K562 (cell line): ENCODE measurements at regions not wholly inside any gene's neighbourhood (a gene's known extent, or its start where the extent isn't known, plus 50 kb on each side); places are given as distances from the start of the nearest gene placed in this dataset.

ENCODE experiments used
- ATAC-seq: fragments of 200-7000 bp; cut with Tn5 transposase; 3 replicates; pipeline ENCODE4 v1.9.1; 2020; ENCODE audit warnings: moderate library complexity
- BruUV-seq: library from RNA; stranded (reverse); fragments of 400-500 nt; replicated peaks from 2 replicates; lab custom pipeline; 2021; lab: Mats Ljungman, UMichigan
- CTCF ChIA-PET: fragments of 300-600 bp; formaldehyde crosslinking; extraction: SDS; loops from one replicate; lab custom pipeline; 2021; ENCODE audit warnings: low intra/inter-chr PET ratio; lab: Yijun Ruan, JAX
- POLR2A ChIA-PET: fragments of 300-600, 350-650 bp; sonication (Branson Sonifier 250); formaldehyde crosslinking; extraction: SDS; loops from one replicate; lab custom pipeline; 2021; ENCODE audit warnings: antibody characterized with exemption, inconsistent platforms; lab: Yijun Ruan, JAX
- DNase-seq, 4 experiments: peaks; one replicate each; pipeline versions ENCODE4 v3.0.0 to v3.0.0-alpha.2; 2011 to 2018; ENCODE audit warnings: low spot score in 3 of 4, mixed read lengths in 3 of 4; ENCODE audit errors: extremely low read depth in 1 of 4
- FAIRE-seq: peaks from 2 replicates; lab custom pipeline; 2011; peaks lifted over from hg19 to GRCh38; lab: Jason Lieb, UNC
- H2AFZ ChIP-seq: 2 replicates; pipeline ENCODE4 v1.6.0; 2011; ENCODE audit warnings: low read depth, low read length, control low read depth, inconsistent platforms
- H3K27ac ChIP-seq: fragments of 200-600 bp; 3 replicates; pipeline ENCODE4 v1.8.0; 2011; ENCODE audit warnings: low read depth, mild to moderate bottlenecking, control low read depth, inconsistent platforms, low read length, moderate library complexity, mixed read lengths; ENCODE audit errors: extremely low read depth
- H3K27me3 ChIP-seq, 2 experiments: fragments of 300-600 bp in 1 of 2; 2 replicates in 1 of 2; 3 replicates in 1 of 2; pipeline versions ENCODE4 v1.6.0 to v1.8.0; 2011; ENCODE audit warnings: inconsistent platforms in 2 of 2, low read length in 2 of 2, mild to moderate bottlenecking in 1 of 2, mixed read lengths in 1 of 2, moderate library complexity in 1 of 2; ENCODE audit not compliant: control insufficient read depth in 2 of 2, insufficient read depth in 2 of 2
- H3K36me3 ChIP-seq: fragments of 300-600 bp; 3 replicates; pipeline ENCODE4 v1.8.0; 2011; ENCODE audit warnings: mild to moderate bottlenecking, low read length, inconsistent platforms; ENCODE audit not compliant: control insufficient read depth, insufficient read depth
- H3K4me1 ChIP-seq, 2 experiments: fragments of 200-600 bp in 1 of 2; replicated peaks in 1 of 2; 2 replicates in 1 of 2; 3 replicates in 1 of 2; pipeline versions ENCODE4 v1.5.1 to v1.8.0; 2011; ENCODE audit warnings: inconsistent platforms in 2 of 2, low read length in 2 of 2, mild to moderate bottlenecking in 1 of 2, mixed read lengths in 1 of 2, moderate library complexity in 1 of 2; ENCODE audit not compliant: control insufficient read depth in 2 of 2, insufficient read depth in 2 of 2
- H3K4me2 ChIP-seq: 2 replicates; pipeline ENCODE4 v1.6.1; 2011; ENCODE audit warnings: low read length, control low read depth, inconsistent platforms, mixed read lengths; ENCODE audit not compliant: insufficient read depth
- H3K4me3 ChIP-seq: fragments of 200-600 bp; sonication (generic), shearing (Covaris generic); 2 replicates; pipeline ENCODE4 v1.5.1; 2016; ENCODE audit warnings: control low read depth, inconsistent platforms
- H3K79me2 ChIP-seq: fragments of 200-600 bp; 3 replicates; pipeline ENCODE4 v1.8.0; 2011; ENCODE audit warnings: low read length, inconsistent platforms; ENCODE audit not compliant: control insufficient read depth, insufficient read depth
- H3K9ac ChIP-seq, 2 experiments: 2 replicates each; pipeline versions ENCODE4 v1.6.0 to v1.6.1; 2011; ENCODE audit warnings: low read depth in 2 of 2, low read length in 2 of 2, control low read depth in 1 of 2, inconsistent platforms in 1 of 2, mild to moderate bottlenecking in 1 of 2, mixed read lengths in 1 of 2; ENCODE audit not compliant: insufficient read depth in 1 of 2
- H3K9me1 ChIP-seq: one replicate; pipeline ENCODE4 v1.6.0; 2011; ENCODE audit warnings: inconsistent platforms, mild to moderate bottlenecking, low read length, moderate library complexity; ENCODE audit not compliant: control insufficient read depth, insufficient read depth
- H3K9me3 ChIP-seq: replicated peaks from 2 replicates; pipeline ENCODE4 v1.5.1; 2011; ENCODE audit warnings: low read depth, low read length, inconsistent platforms; ENCODE audit not compliant: control insufficient read depth, insufficient read depth
- H4K20me1 ChIP-seq: replicated peaks from 2 replicates; pipeline ENCODE4 v1.6.1; 2011; ENCODE audit warnings: low read length, inconsistent platforms, mixed read lengths; ENCODE audit not compliant: control insufficient read depth, insufficient read depth
- CBX8 ChIP-seq: fragments of 200-600 bp; sonication (generic); IDR thresholded peaks from 2 replicates; pipeline ENCODE4 v1.6.1; 2012; ENCODE audit warnings: borderline replicate concordance, mixed run types, low read depth, mild to moderate bottlenecking, moderate library complexity, mixed read lengths, low read length, control low read depth, inconsistent platforms; ENCODE audit not compliant: poor library complexity, severe bottlenecking; ENCODE audit errors: extremely low read depth
- CEBPB ChIP-seq: fragments of 450-650 bp; IDR thresholded peaks from 2 replicates; pipeline ENCODE4 v1.6.1; 2016; ENCODE audit warnings: missing genetic modification characterization, missing compliant biosample characterization
- CEBPG ChIP-seq, 3 experiments: fragments of 200-800 bp in 1 of 3; sonication (Bioruptor generic) in 1 of 3; sonication (generic) in 1 of 3; formaldehyde crosslinking in 1 of 3; IDR thresholded peaks in 2 of 3; conservative IDR thresholded peaks in 1 of 3; 2 replicates each; pipeline versions ENCODE4 v1.6.1 to v1.8.0; 2016 to 2022; ENCODE audit warnings: missing compliant biosample characterization in 2 of 3, missing genetic modification characterization in 2 of 3, mild to moderate bottlenecking in 1 of 3, missing genetic modification reagents in 1 of 3
- ELK3 ChIP-seq: fragments of 450-650 bp; formaldehyde crosslinking; IDR thresholded peaks from 2 replicates; pipeline ENCODE4 v1.4.0; 2020; ENCODE audit warnings: mild to moderate bottlenecking
- JUNB ChIP-seq: fragments of 450-650 bp; formaldehyde crosslinking; conservative IDR thresholded peaks from 2 replicates; pipeline ENCODE4 v1.4.0; 2020; ENCODE audit warnings: mild to moderate bottlenecking
- NR1H2 ChIP-seq: sonication (generic); formaldehyde crosslinking; IDR thresholded peaks from 2 replicates; pipeline ENCODE4 v1.4.0; 2020; ENCODE audit warnings: mild to moderate bottlenecking, missing genetic modification reagents
- PKNOX1 ChIP-seq: fragments of 450-650 bp; IDR thresholded peaks from 2 replicates; pipeline ENCODE4 v1.6.1; 2016
- RBBP5 ChIP-seq: fragments of 200-600 bp; sonication (generic); IDR thresholded peaks from 2 replicates; pipeline ENCODE4 v1.6.1; 2012; ENCODE audit warnings: borderline replicate concordance, mild to moderate bottlenecking, low read length, control low read depth, inconsistent platforms; ENCODE audit not compliant: insufficient read depth, poor library complexity, severe bottlenecking
- STAT5A ChIP-seq: IDR thresholded peaks from 2 replicates; pipeline ENCODE4 v1.6.1; 2012; ENCODE audit warnings: low read length, inconsistent platforms, borderline replicate concordance
- ZNF41 ChIP-seq: fragments of 250-450 bp; sonication (Bioruptor Pico); conservative IDR thresholded peaks from 2 replicates; pipeline ENCODE4 v1.4.0; 2020; ENCODE audit warnings: mild to moderate bottlenecking
- ZNF699 ChIP-seq: fragments of 250-450 bp; sonication (Bioruptor Pico); IDR thresholded peaks from 2 replicates; pipeline ENCODE4 v1.8.0; 2021; ENCODE audit warnings: mild to moderate bottlenecking, moderate library complexity; ENCODE audit not compliant: insufficient replicate concordance
- WGBS: fragments of 100-300 bp; shearing (Covaris generic); methylation state at CpG from one replicate; pipeline ENCODE4 v1.1.6; 2016; ENCODE audit warnings: low coverage, mixed read lengths; ENCODE audit not compliant: insufficient coverage; ENCODE audit errors: missing lambda C conversion rate; 5-methylcytosine and 5-hydroxymethylcytosine counted together
- in situ Hi-C: fragments of 300-500 bp; cut with MboI; formaldehyde crosslinking; loops from 4 replicates; pipeline ENCODE4 v1.15.0; 2018; ENCODE audit warnings: inconsistent platforms, mixed read lengths
- intact Hi-C: fragments of 100-400 bp; cut with micrococcal nuclease; formaldehyde crosslinking; loops from 2 replicates; pipeline ENCODE4 v1.14.2; 2022

- peak; percentile 89 for TF ChIP-seq PKNOX1
Measured at GRCh38 chr3:193874997-193875593, 260.9 kb upstream of the HES1 start (continued).

- ChIA-PET CTCF (no interaction called here), POLR2A (interaction anchor here (0.6 kb wide), 1 partner anchor 128 kb away, joined by 3 read pairs; no protein-coding TSS in a partner anchor)
- H3K4me3 ChIP-seq, result no peak overlapping the region
- no peaks in the 10 kb centered on the region for H3K36me3 ChIP-seq
- H2AFZ ChIP-seq, result no peak overlapping the region
- 36% methylated on average over 4 of the region's 5 CpGs for WGBS
- H3K27me3 ChIP-seq, result no peaks in the 10 kb centered on the region
- intact Hi-C loops, result no loop called here
- no TSS peak for BruUV-seq
- H3K9ac ChIP-seq, result no peak overlapping the region
- no peak for DNase-seq
- H3K9me3 ChIP-seq, result no peaks in the 10 kb centered on the region
- H3K4me2 ChIP-seq, result no peak overlapping the region
- no peak overlapping the region for H3K27ac ChIP-seq
- H3K4me1 ChIP-seq, result peaks cover 15 to 25% of the 10 kb centered on the region in 2 experiments
- no peak for FAIRE-seq
- in situ Hi-C loops, result no loop called here
- no peaks in the 10 kb centered on the region for H3K79me2 ChIP-seq
- no peaks in the 10 kb centered on the region for H4K20me1 ChIP-seq
- ATAC-seq, result no peak
- no peaks in the 10 kb centered on the region for H3K9me1 ChIP-seq
- TF ChIP-seq CEBPG (CRISPR knock-in tag; IDR thresholded peaks at IDR 0.05), result no peak
- TF ChIP-seq CEBPG (tag; conservative IDR thresholded peaks at IDR 0.05 in 1 of 2, IDR thresholded peaks at IDR 0.05 in 1 of 2), result peak in 1 of 2 experiments; percentile 58; a peak in 2 of 4 replicates
- TF ChIP-seq CBX8, result no peak
- no peak for TF ChIP-seq JUNB (CRISPR knock-in tag)
- no peak for TF ChIP-seq ZNF41
- TF ChIP-seq CEBPB (tag), result 0 out of 2 replicates have a peak, but pooled peaks have one; percentile 21
- TF ChIP-seq STAT5A, result no peak
- TF ChIP-seq NR1H2 (CRISPR knock-in tag), result no peak
- TF ChIP-seq RBBP5, result no peak
- TF ChIP-seq ZNF699, result no peak
- TF ChIP-seq ELK3, result no peak
Measured at GRCh38 chr3:193875601-193876321, 260.2 kb upstream of the HES1 start.
